ENCODE measurements at regions not wholly inside any gene's neighbourhood (a gene's known extent, or its start where the extent isn't known, plus 50 kb on each side); places are given as distances from the start of the nearest gene placed in this dataset.

GRCh38 chr10:123606955-123607354 lies 59.2 kb upstream of the GPR26 start:
- FAIRE-seq = peak; percentile 13
- H2BK20ac ChIP-seq (ENCODE audit: low read length) = peak overlapping the region; percentile 83; the same call in 1 of the 2 replicates
- no peak for TF ChIP-seq BACH1 (IDR thresholded peaks at IDR 0.05; ENCODE audit: low read length)
- no peak for TF ChIP-seq EZH2 (IDR thresholded peaks at IDR 0.05; ENCODE audit: low read depth, low read length, severe bottlenecking)
- TF ChIP-seq EGR1 (IDR thresholded peaks at IDR 0.05; ENCODE audit: borderline replicate concordance, low read depth, low read length) = no peak
- no peak for TF ChIP-seq CTBP2 (IDR thresholded peaks at IDR 0.05; ENCODE audit: borderline replicate concordance, insufficient read depth, insufficient read length, low read length)
- no peak for TF ChIP-seq CHD1 (IDR thresholded peaks at IDR 0.05; ENCODE audit: low read depth, low read length)
- no peak for TF ChIP-seq ZNF274 (IDR thresholded peaks at IDR 0.05; ENCODE audit: borderline replicate concordance, extremely low read depth, low read length)
- TF ChIP-seq HDAC2 (IDR thresholded peaks at IDR 0.05; ENCODE audit: borderline replicate concordance in 1 of 2, low read depth in 2 of 2, low read length in 2 of 2) = no peak
- TF ChIP-seq POLR2AphosphoS5 (IDR thresholded peaks at IDR 0.05; ENCODE audit: low read depth, low read length) = no peak
- no peak for TF ChIP-seq FOSL1 (IDR thresholded peaks at IDR 0.05; ENCODE audit: insufficient read depth, low read depth, low read length)
- TF ChIP-seq CEBPB (IDR thresholded peaks at IDR 0.05; ENCODE audit: low read depth, low read length) = no peak
- no peak for TF ChIP-seq SIN3A (conservative IDR thresholded peaks at IDR 0.05 in 1 of 2, IDR thresholded peaks at IDR 0.05 in 1 of 2; ENCODE audit: low read depth in 1 of 2, low read length in 2 of 2)
- no peak for TF ChIP-seq SAP30 (IDR thresholded peaks at IDR 0.05; ENCODE audit: insufficient read depth, insufficient replicate concordance, low read length)
- TF ChIP-seq CBX5 (IDR thresholded peaks at IDR 0.05; ENCODE audit: low read depth, low read length) = no peak

More at GRCh38 chr10:123606955-123607354, 59.2 kb upstream of the GPR26 start:
- 33% methylated on average over 3 of the region's 3 CpGs; no CpG with 5 or more reads in 1 of the 2 experiments for WGBS, 2 experiments (ENCODE audit: extremely low coverage in 1 of 2, insufficient coverage in 1 of 2, insufficient read length in 1 of 2, insufficient replicate concordance in 2 of 2, low coverage in 1 of 2, low lambda C conversion rate in 2 of 2, missing lambda C conversion rate in 1 of 2)
- peak overlapping the region; percentile 63 for H4K5ac ChIP-seq (ENCODE audit: insufficient read length, low read depth, low read length)
- no peak overlapping the region for H3K23ac ChIP-seq (ENCODE audit: insufficient read length)
- POLR2A ChIA-PET (ENCODE audit: partially characterized antibody) = interaction anchor here (1.1 kb wide), 1 partner anchor 34 kb away, joined by 3 read pairs; no protein-coding TSS in a partner anchor
- peak overlapping the region; percentile 82; the same call in 1 of the 2 replicates for H2BK5ac ChIP-seq (ENCODE audit: low read depth, low read length)
- H3K23me2 ChIP-seq (ENCODE audit: low read depth, low read length) = no peaks in the 10 kb centered on the region; the same call in 1 of the 2 replicates
- H3K79me1 ChIP-seq (ENCODE audit: low read depth, low read length) = no peaks in the 10 kb centered on the region
- peak overlapping the region in 1 of 4 experiments; percentile 33; a peak in 1 of 8 replicates for H3K4me3 ChIP-seq (ENCODE audit: extremely low read depth in 1 of 4, insufficient read depth in 2 of 4, low read depth in 3 of 4, low read length in 4 of 4)
- no peak for DNase-seq (ENCODE audit: low read depth in 1 of 2, low spot score in 2 of 2)
- H3K27ac ChIP-seq (ENCODE audit: low read depth, low read length) = no peak overlapping the region
- peak overlapping the region; percentile 32 to 72; a peak in 3 of 4 replicates for H3K4me2 ChIP-seq (ENCODE audit: insufficient read depth in 1 of 2, low read depth in 2 of 2, low read length in 2 of 2)
- H2AFZ ChIP-seq (ENCODE audit: low read length) = no peak overlapping the region
- H2AK5ac ChIP-seq (ENCODE audit: low read depth, low read length) = no peak overlapping the region
- H2BK120ac ChIP-seq (replicated peaks; ENCODE audit: low read depth, low read length) = peak overlapping the region; percentile 38
- H4K8ac ChIP-seq (ENCODE audit: extremely low read depth, insufficient read depth, low read length) = no peak overlapping the region
- H3K79me2 ChIP-seq (ENCODE audit: control insufficient read depth in 1 of 2, insufficient read depth in 2 of 2, low read length in 2 of 2) = no peaks in the 10 kb centered on the region
- no peaks in the 10 kb centered on the region for H3K27me3 ChIP-seq (replicated peaks in 1 of 4; ENCODE audit: control insufficient read depth in 3 of 4, extremely low read depth in 1 of 4, insufficient read depth in 3 of 4, low read length in 3 of 4)
- peak overlapping the region; percentile 73; the same call in 1 of the 2 replicates for H3K18ac ChIP-seq (ENCODE audit: extremely low read depth, low read length)
- no peak overlapping the region for H3K56ac ChIP-seq (replicated peaks; ENCODE audit: insufficient read length, low read depth, low read length)
- no peaks in the 10 kb centered on the region for H4K20me1 ChIP-seq (replicated peaks in 1 of 2; ENCODE audit: control insufficient read depth in 1 of 2, insufficient read depth in 2 of 2, low read length in 2 of 2)
- H3K14ac ChIP-seq (ENCODE audit: insufficient read length) = no peak overlapping the region
- H3K9me3 ChIP-seq (ENCODE audit: insufficient read depth in 2 of 2, low read depth in 1 of 2, low read length in 1 of 2) = no peaks in the 10 kb centered on the region
- H3K4ac ChIP-seq (replicated peaks; ENCODE audit: insufficient read length, low read depth, low read length) = no peak overlapping the region
- H2BK12ac ChIP-seq (ENCODE audit: low read depth, low read length) = peak overlapping the region; percentile 35; the same call in 1 of the 2 replicates
- H2BK15ac ChIP-seq (ENCODE audit: low read length) = no peak overlapping the region
- CTCF ChIA-PET (ENCODE audit: partially characterized antibody) = interaction anchor here (0.9 to 2.8 kb wide), 10 partner anchors 7 to 57 kb away, joined by 3 to 22 read pairs (median 5); partner anchors contain the start of gene GPR26
- no peaks in the 10 kb centered on the region for H3K36me3 ChIP-seq (ENCODE audit: control insufficient read depth in 2 of 4, insufficient read depth in 4 of 4, low read length in 3 of 4)
- no peak overlapping the region for H3K9ac ChIP-seq (replicated peaks in 1 of 4; ENCODE audit: extremely low read depth in 1 of 4, low read depth in 3 of 4, low read length in 3 of 4)
- H4K91ac ChIP-seq (replicated peaks; ENCODE audit: insufficient read length, low read length) = peak overlapping the region; percentile 45
- H3K4me1 ChIP-seq (replicated peaks in 1 of 4; ENCODE audit: control insufficient read depth in 3 of 4, insufficient read depth in 4 of 4, low read length in 3 of 4) = peaks cover 3 to 20% (median 10%) of the 10 kb centered on the region in 4 experiments; a peak in 5 of 7 replicates

All from H1 (cell line).